ENCODE measurements at regions not wholly inside any gene's neighbourhood (a gene's known extent, or its start where the extent isn't known, plus 50 kb on each side); places are given as distances from the start of the nearest gene placed in this dataset.
"Not testable (repeated sequence)": the region's sequence is repeated elsewhere in the genome, so short reads cannot be mapped to it uniquely, and the experiment has no call there.

DNA sequence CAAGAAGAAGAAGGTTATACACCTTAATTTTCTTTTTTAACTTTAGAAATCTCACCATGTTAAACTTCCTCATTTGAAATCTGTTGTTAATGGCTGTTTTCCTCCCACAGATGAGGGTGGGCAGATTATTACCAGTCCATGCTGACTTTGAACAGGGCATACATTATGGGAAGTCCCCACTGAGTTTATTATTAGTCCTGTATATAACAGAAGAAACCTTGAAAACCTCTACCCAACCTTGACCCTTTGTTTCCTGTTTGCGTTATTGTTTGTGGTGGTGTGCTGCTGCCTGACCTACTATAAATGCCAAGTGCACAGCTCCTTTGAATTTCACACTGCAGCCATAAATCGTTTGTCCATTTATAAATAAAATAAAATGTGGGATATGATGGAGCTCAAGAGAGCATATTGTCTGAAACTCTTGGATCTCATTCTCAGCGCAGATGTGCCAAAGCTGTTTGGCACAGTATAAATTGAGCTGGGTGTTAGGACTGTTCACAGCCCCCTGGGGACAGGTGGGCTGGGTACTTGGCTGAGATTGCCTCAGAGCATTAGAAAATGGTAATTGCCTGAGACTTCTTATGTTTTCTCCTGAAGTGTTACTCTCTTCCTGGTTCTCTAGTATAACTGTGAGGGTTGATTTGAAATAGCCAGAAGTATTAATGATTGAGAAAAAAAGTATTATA lies 139.6 kb downstream of the SPATA31D1 start:
- TF ChIP-seq, protein P1, sequence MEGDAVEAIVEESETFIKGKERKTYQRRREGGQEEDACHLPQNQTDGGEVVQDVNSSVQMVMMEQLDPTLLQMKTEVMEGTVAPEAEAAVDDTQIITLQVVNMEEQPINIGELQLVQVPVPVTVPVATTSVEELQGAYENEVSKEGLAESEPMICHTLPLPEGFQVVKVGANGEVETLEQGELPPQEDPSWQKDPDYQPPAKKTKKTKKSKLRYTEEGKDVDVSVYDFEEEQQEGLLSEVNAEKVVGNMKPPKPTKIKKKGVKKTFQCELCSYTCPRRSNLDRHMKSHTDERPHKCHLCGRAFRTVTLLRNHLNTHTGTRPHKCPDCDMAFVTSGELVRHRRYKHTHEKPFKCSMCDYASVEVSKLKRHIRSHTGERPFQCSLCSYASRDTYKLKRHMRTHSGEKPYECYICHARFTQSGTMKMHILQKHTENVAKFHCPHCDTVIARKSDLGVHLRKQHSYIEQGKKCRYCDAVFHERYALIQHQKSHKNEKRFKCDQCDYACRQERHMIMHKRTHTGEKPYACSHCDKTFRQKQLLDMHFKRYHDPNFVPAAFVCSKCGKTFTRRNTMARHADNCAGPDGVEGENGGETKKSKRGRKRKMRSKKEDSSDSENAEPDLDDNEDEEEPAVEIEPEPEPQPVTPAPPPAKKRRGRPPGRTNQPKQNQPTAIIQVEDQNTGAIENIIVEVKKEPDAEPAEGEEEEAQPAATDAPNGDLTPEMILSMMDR (conservative IDR thresholded peaks at IDR 0.05) = no peak
- TF ChIP-seq ZFX (IDR thresholded peaks at IDR 0.05) = no peak
- no peak overlapping the region for H3K27ac ChIP-seq

DNA sequence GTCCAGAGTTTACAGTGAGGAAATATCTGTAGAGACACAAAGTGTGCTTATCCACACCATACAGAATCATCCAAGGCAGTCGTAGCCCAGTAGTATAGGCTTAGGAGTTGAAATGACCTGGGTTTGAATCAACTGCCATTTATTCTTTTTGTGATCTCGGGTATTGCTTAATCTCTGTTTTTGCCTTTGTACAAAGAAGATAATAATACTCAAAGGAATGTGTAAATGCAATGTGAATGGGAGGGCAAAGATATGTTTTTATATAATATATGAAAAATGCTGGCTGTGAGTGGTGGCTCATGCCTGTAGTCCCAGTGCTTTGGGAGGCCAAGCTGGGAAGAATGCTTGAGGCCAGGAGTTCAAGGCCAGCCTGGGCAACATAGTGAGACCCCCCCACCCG lies 141.1 kb downstream of the SPATA31D1 start:
- no peak overlapping the region for H3K27ac ChIP-seq
- TF ChIP-seq, protein P1 (conservative IDR thresholded peaks at IDR 0.05) = no peak
- TF ChIP-seq ZFX (IDR thresholded peaks at IDR 0.05) = no peak

DNA sequence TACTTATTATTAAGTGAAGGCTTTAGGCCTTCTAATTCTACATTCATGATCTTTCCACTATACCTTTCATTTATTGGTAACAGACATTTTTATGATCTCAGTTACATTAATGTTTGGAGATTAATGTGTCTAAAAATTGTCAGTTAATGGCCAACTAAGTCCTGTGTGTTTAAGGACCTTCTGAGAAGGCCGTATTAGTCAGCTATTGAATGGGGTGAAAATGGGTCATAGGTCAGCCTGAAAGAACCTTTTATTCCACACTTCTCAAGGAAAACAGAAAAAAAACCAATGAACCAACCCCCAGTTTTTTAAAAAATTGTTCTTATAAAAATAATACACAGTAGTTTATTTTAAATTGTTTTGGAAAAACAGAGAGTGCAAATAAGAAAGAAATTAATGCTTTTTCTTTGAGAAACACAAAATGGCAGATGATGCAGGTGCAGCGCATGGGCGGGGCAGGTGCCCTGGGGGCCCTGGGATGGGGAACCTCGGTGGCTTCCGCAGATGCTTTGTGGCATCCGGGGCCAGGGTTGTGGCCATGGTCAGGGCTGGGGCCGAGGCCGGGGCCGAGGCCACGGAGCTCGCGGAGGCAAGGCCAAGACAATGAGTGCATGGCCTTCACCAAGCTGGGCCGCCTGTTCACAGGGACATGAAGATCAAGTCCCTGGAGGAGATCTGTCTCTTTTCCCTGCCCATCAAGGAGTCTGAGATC lies 141.9 kb downstream of the SPATA31D1 start:
- TF ChIP-seq, protein P1 (conservative IDR thresholded peaks at IDR 0.05) = no peak
- TF ChIP-seq ZFX (IDR thresholded peaks at IDR 0.05) = no peak
- H3K27ac ChIP-seq = no peak overlapping the region

DNA sequence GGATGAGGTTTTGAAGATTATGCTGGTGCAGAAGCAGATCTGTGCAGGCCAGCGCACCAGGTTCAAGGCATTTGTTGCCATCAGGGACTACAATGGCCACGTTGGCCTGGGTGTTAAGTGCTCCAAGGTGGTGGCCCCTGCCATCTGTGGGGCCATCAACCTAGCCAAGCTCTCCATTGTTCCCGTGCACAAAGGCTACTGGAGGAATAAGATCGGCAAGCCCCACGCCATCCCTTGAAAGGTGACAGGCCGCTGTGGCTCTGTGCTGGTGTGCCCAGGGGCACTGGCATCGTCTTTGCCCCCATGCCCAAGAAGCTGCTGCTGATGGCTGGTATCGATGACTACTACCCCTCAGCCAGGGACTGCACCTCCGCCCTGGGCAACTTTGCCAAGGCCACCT lies 142.5 kb downstream of the SPATA31D1 start:
- no peak overlapping the region for H3K27ac ChIP-seq
- no peak for TF ChIP-seq ZFX (IDR thresholded peaks at IDR 0.05)
- TF ChIP-seq, protein P1 (conservative IDR thresholded peaks at IDR 0.05) = no peak

DNA sequence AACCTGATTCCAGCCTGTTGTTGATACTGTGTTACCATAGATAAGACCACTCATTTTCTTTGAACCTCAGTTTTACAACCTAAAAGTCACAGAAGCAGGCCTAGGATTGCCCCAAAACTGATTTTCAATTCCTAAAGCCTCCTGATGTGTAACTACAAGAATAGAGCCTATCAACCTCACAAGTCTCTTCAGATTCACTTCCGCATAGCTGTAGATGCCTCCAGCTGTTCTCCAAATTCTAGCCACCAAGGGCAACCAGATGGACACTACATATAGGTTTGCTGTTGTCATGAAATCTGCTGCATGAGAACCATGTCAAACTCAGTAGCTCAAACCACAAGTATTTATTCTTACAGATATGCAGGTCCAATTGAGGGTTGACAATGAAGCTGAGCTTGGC lies 143.5 kb downstream of the SPATA31D1 start:
- H3K27ac ChIP-seq = no peak overlapping the region
- TF ChIP-seq, protein P1 (conservative IDR thresholded peaks at IDR 0.05) = no peak

DNA sequence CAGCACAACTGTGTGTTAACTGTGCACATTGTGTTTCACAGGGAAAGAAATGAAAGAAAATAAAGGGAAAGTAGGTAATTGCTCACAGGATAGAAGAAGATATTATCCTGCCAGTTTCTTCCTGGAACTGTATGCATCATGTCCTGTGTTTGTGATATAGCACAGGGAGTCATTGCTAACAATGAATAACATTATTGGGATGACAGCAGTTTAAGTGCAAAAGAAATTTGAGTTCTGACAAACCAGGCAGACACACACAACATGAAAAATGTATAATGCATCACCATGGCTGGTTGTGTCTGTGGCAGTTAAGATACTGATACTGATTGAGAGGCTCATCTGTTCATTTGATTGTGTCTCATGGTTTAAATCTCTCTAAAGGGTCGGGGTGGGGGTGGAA lies 145.4 kb downstream of the SPATA31D1 start:
- H3K27ac ChIP-seq = no peak overlapping the region
- TF ChIP-seq ZFX (IDR thresholded peaks at IDR 0.05) = no peak
- TF ChIP-seq, protein P1 (conservative IDR thresholded peaks at IDR 0.05) = no peak

DNA sequence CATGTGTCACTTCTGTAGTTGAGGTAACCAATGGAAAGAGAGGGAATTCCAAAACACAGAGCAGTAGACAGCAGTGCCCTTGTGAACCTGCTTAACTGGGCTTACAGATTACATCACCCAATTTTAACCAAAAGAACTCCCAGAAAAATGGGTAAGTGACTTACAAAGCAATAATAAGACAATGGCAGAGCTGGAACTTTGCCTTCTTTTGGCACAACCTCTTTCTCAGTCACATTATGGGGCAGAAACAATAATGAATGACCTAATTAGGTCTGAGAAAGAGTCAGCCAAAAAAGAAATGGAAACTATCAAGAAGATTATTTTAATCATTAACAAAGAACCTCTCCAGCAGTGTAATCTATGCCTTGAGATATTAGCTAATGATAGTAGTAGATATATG lies 146.5 kb downstream of the SPATA31D1 start:
- TF ChIP-seq, protein P1 (conservative IDR thresholded peaks at IDR 0.05) = no peak
- no peak for TF ChIP-seq ZFX (IDR thresholded peaks at IDR 0.05)
- no peak overlapping the region for H3K27ac ChIP-seq

DNA sequence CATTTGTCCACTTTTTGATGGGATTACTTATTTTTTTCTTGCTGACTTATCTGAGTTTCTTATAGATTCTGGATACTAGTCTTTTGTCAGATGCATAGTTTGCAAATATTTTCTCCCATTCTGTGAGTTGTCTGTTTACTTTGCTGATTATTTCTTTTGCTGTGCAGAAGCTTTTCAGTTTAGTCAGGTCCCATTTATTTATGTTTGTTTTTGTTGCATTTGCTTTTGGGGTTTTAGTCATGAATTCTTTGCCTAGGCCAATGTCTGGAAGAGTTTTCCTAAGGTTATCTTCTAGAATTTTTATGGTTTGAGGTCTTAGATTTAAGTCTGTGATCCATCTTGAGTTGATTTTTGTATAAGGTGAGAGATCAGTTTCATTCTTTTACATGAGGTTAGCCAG lies 149.5 kb downstream of the SPATA31D1 start:
- not testable (repeated sequence) for H3K27ac ChIP-seq
